SU-DHL-6 (cell line): ENCODE measurements at regions not wholly inside any gene's neighbourhood (a gene's known extent, or its start where the extent isn't known, plus 50 kb on each side); places are given as distances from the start of the nearest gene placed in this dataset.

Source experiments
- H2AFZ ChIP-seq: fragments of 200-600 bp; sonication (generic); 2 replicates; pipeline ENCODE4 v1.6.1; 2014; ENCODE audit warnings: low read depth, mild to moderate bottlenecking, moderate library complexity, mixed read lengths, antibody characterized with exemption, low read length; ENCODE audit not compliant: severe bottlenecking
- H3F3A ChIP-seq: fragments of 200-600 bp; shearing (Covaris generic); 2 replicates; pipeline ENCODE4 v1.6.0; 2016; ENCODE audit warnings: antibody characterized with exemption, mild to moderate bottlenecking; ENCODE audit not compliant: insufficient read depth
- H3K27ac ChIP-seq: fragments of 200-600 bp; sonication (generic); 2 replicates; pipeline ENCODE4 v1.5.1; 2016; ENCODE audit warnings: low read depth, mild to moderate bottlenecking, low read length, moderate library complexity, mixed read lengths
- H3K27me3 ChIP-seq: fragments of 200-600 bp; sonication (generic), shearing (Covaris generic); 2 replicates; pipeline ENCODE4 v1.6.0; 2014; ENCODE audit warnings: mild to moderate bottlenecking, low read length
- H3K36me3 ChIP-seq: fragments of 200-600 bp; sonication (generic); 2 replicates; pipeline ENCODE4 v1.6.1; 2014; ENCODE audit warnings: mild to moderate bottlenecking, low read length, mixed read lengths
- H3K4me2 ChIP-seq: fragments of 300-600, 200-600 bp; shearing (Covaris generic), sonication (generic); 2 replicates; pipeline ENCODE4 v1.6.0; 2014; ENCODE audit warnings: low read length, low read depth, mild to moderate bottlenecking; ENCODE audit not compliant: poor library complexity, severe bottlenecking
- H3K4me3 ChIP-seq: fragments of 200-600 bp; sonication (generic); 2 replicates; pipeline ENCODE4 v1.5.1; 2014; ENCODE audit warnings: antibody characterized with exemption, low read length, mild to moderate bottlenecking, mixed read lengths; ENCODE audit not compliant: insufficient read depth, poor library complexity, severe bottlenecking
- H3K79me2 ChIP-seq: fragments of 200-600 bp; sonication (generic); 2 replicates; pipeline ENCODE4 v1.6.1; 2014; ENCODE audit warnings: mild to moderate bottlenecking, low read length, moderate library complexity; ENCODE audit not compliant: insufficient read depth
- H3K9ac ChIP-seq: fragments of 200-600 bp; sonication (generic); 2 replicates; pipeline ENCODE4 v1.7.0; 2014; ENCODE audit warnings: mild to moderate bottlenecking, low read length
- H3K9me2 ChIP-seq: fragments of 200-600 bp; sonication (generic); replicated peaks from 2 replicates; pipeline ENCODE4 v1.6.1; 2014; ENCODE audit warnings: low read length; ENCODE audit not compliant: insufficient read depth
- H3K9me3 ChIP-seq: fragments of 200-600 bp; sonication (generic); 2 replicates; pipeline ENCODE4 v1.6.1; 2014; ENCODE audit warnings: low read length, mixed read lengths; ENCODE audit not compliant: insufficient read depth
- H4K20me1 ChIP-seq: fragments of 200-600 bp; sonication (generic); 2 replicates; pipeline ENCODE4 v1.6.1; 2014; ENCODE audit warnings: low read depth, mild to moderate bottlenecking, antibody characterized with exemption, low read length, moderate library complexity, mixed read lengths
- EZH2phosphoT487 ChIP-seq: fragments of 200-600 bp; sonication (generic), shearing (Covaris generic); conservative IDR thresholded peaks from 2 replicates; pipeline ENCODE4 v1.6.1; 2018; ENCODE audit warnings: mild to moderate bottlenecking, antibody characterized with exemption, low read length, moderate library complexity, mixed read lengths
- TF ChIP-seq, protein P1 (sequence below): fragments of 200-600 bp; sonication (generic); IDR thresholded peaks from one replicate; pipeline ENCODE4 v1.5.1; 2017; ENCODE audit warnings: antibody characterized with exemption, mild to moderate bottlenecking, low read length, moderate library complexity; ENCODE audit not compliant: insufficient read depth, poor library complexity, severe bottlenecking

DNA sequence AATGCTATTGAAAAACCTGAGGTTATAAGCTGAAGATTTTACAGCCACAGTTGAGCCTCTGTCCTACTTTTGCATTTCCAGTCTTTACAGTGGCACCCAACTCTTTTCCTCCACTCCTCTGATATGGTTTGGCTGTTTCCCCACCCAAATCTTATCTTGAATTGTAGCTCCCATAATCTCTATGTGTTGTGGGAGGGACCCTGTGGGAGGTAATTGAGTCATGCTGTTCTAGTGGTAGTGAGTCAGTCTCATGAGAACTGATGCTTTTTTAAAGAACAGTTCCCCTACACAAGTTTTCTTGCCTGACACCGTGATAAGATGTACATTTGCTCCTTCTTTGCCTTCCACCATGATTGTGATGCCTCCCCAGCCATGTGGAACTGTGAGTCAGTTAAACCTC lies 646.1 kb upstream of the SEMA6A start:
- Histone ChIP-seq H3K9ac (no peak overlapping the region), H3K4me3 (no peak overlapping the region), H4K20me1 (no peaks in the 10 kb centered on the region), H3K4me2 (no peak overlapping the region), H2AFZ (no peak overlapping the region), H3K9me3 (no peaks in the 10 kb centered on the region), H3K36me3 (no peaks in the 10 kb centered on the region), H3K79me2 (no peaks in the 10 kb centered on the region), H3K27me3 (no peaks in the 10 kb centered on the region), H3K9me2 (no peaks in the 10 kb centered on the region), H3F3A (no peaks in the 10 kb centered on the region), H3K27ac (no peak overlapping the region)
- TF ChIP-seq, protein P1, sequence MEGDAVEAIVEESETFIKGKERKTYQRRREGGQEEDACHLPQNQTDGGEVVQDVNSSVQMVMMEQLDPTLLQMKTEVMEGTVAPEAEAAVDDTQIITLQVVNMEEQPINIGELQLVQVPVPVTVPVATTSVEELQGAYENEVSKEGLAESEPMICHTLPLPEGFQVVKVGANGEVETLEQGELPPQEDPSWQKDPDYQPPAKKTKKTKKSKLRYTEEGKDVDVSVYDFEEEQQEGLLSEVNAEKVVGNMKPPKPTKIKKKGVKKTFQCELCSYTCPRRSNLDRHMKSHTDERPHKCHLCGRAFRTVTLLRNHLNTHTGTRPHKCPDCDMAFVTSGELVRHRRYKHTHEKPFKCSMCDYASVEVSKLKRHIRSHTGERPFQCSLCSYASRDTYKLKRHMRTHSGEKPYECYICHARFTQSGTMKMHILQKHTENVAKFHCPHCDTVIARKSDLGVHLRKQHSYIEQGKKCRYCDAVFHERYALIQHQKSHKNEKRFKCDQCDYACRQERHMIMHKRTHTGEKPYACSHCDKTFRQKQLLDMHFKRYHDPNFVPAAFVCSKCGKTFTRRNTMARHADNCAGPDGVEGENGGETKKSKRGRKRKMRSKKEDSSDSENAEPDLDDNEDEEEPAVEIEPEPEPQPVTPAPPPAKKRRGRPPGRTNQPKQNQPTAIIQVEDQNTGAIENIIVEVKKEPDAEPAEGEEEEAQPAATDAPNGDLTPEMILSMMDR, result no peak
- no peak for TF ChIP-seq EZH2phosphoT487

DNA sequence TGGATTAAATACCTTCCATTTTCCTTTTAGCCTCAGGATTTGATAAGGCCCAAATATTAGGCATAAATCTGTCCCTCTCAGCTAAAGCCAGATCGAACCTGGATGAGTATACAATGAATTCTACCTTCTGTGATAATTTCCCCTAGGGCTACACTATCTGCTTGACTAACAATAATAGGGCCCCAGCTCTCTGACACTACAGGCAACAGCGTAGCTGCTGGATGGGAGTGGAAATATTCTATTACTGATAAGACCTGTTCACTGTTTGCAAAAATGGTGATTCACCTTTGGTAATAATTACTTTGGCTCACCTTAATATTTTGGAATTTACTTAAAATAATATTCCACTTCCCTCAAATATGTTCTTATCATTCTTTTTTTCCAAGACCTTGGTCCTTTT lies 644.2 kb upstream of the SEMA6A start:
- H3K4me2 ChIP-seq, result no peak overlapping the region
- H3K79me2 ChIP-seq, result no peaks in the 10 kb centered on the region
- no peaks in the 10 kb centered on the region for H3K36me3 ChIP-seq
- no peaks in the 10 kb centered on the region for H3K27me3 ChIP-seq
- H3F3A ChIP-seq, result no peaks in the 10 kb centered on the region
- no peaks in the 10 kb centered on the region for H3K9me2 ChIP-seq
- H3K9ac ChIP-seq, result no peak overlapping the region
- no peak overlapping the region for H3K27ac ChIP-seq
- no peak overlapping the region for H2AFZ ChIP-seq
- H4K20me1 ChIP-seq, result no peaks in the 10 kb centered on the region
- H3K9me3 ChIP-seq, result no peaks in the 10 kb centered on the region
- no peak overlapping the region for H3K4me3 ChIP-seq
- TF ChIP-seq, protein P1, result no peak
- TF ChIP-seq EZH2phosphoT487, result no peak

DNA sequence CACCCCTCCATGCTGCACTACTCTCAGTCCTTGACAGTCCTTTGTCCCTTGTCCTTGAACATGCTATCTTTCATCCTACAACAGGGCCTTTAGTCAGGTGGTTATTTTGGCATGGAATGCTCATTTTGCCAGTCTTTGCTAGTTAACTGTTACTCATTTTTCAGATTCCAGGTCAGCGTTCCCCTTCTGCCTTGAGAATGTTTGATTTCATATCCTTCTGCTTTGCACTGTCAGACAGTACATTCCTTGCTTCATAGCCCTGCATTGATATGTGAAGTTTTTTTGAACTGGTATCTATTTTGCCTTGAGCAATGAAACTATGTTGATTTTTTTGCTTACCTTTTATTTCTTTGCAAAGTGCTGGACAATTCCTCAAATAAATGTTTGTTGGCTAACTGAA lies 638.2 kb upstream of the SEMA6A start:
- Histone ChIP-seq H3K27me3 (no peaks in the 10 kb centered on the region), H4K20me1 (no peaks in the 10 kb centered on the region), H3K9ac (no peak overlapping the region), H3K27ac (no peak overlapping the region), H3K79me2 (no peaks in the 10 kb centered on the region), H3K36me3 (no peaks in the 10 kb centered on the region), H3K9me3 (no peaks in the 10 kb centered on the region), H3K4me2 (no peak overlapping the region), H3F3A (no peaks in the 10 kb centered on the region), H3K4me3 (no peak overlapping the region), H3K9me2 (no peaks in the 10 kb centered on the region), H2AFZ (no peak overlapping the region)
- TF ChIP-seq, protein P1, result no peak

DNA sequence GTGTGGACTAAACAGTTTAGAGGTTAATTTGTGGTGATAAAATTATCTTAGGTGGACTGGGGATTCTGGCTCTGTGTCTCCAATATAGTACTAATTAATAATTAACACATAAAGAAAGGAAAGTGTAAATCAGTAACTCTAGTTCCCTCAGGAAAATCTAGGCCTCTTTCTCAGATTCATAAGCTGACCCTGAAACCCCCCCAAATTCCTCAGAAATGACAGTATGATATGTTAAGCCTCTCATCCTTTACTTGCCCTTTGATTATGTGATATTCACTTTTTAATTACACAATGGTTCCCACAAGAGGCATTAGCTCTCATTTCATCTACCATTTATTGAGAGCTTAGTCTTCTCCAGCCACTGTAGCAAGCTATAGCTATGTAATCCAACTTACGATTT lies 636.2 kb upstream of the SEMA6A start:
- H3K27ac ChIP-seq, result no peak overlapping the region
- no peak overlapping the region for H3K9ac ChIP-seq
- H3K9me2 ChIP-seq, result no peaks in the 10 kb centered on the region

More for the DNA sequence above, 636.2 kb upstream of the SEMA6A start:
- H2AFZ ChIP-seq, result no peak overlapping the region
- no peak overlapping the region for H3K4me3 ChIP-seq
- no peaks in the 10 kb centered on the region for H3K27me3 ChIP-seq
- H3K4me2 ChIP-seq, result no peak overlapping the region
- no peaks in the 10 kb centered on the region for H3K36me3 ChIP-seq
- H3K9me3 ChIP-seq, result no peaks in the 10 kb centered on the region
- no peaks in the 10 kb centered on the region for H3K79me2 ChIP-seq
- no peaks in the 10 kb centered on the region for H3F3A ChIP-seq
- no peaks in the 10 kb centered on the region for H4K20me1 ChIP-seq
- TF ChIP-seq EZH2phosphoT487, result no peak
- TF ChIP-seq, protein P1, result no peak
